A549 (cell line): ENCODE measurements at regions not wholly inside any gene's neighbourhood (a gene's known extent, or its start where the extent isn't known, plus 50 kb on each side); places are given as distances from the start of the nearest gene placed in this dataset.

ENCODE experiments used
- ATAC-seq, 2 experiments: fragments of 200-7000 bp in 1 of 2; fragments of >200 bp in 1 of 2; cut with Nextera tagmentation in 1 of 2; cut with Tn5 transposase in 1 of 2; 3 replicates each; pipeline versions ENCODE4 v1.8.0 to v1.9.1; 2018 to 2020; ENCODE audit warnings: mild to moderate bottlenecking in 1 of 2, moderate library complexity in 1 of 2
- CTCF ChIA-PET: fragments of 300-600 bp; sonication (Branson Sonifier 250); formaldehyde crosslinking; extraction: SDS; loops from one replicate; lab custom pipeline; 2021; ENCODE audit warnings: antibody characterized with exemption, inconsistent platforms; lab: Yijun Ruan, JAX
- POLR2A ChIA-PET: fragments of 350-600 bp; formaldehyde crosslinking; extraction: SDS; loops from one replicate; lab custom pipeline; 2021; ENCODE audit warnings: antibody characterized with exemption, inconsistent platforms; lab: Yijun Ruan, JAX
- DNase-seq, 2 experiments: peaks; one replicate each; pipeline versions ENCODE4 v3.0.0 to v3.0.0-alpha.2; 2011 to 2016; ENCODE audit warnings: low read depth in 1 of 2, low spot score in 1 of 2
- FAIRE-seq: peaks from 2 replicates; lab custom pipeline; 2011; peaks lifted over from hg19 to GRCh38; lab: Jason Lieb, UNC
- H3K27ac ChIP-seq, 2 experiments: fragments of >200 bp; sonication (Bioruptor Twin); formaldehyde crosslinking; 3 replicates each; pipeline ENCODE4 v1.5.1; 2016 to 2017
- H3K4me1 ChIP-seq: fragments of >200 bp; sonication (Bioruptor Twin); formaldehyde crosslinking; 3 replicates; pipeline ENCODE4 v1.6.1; 2016
- H3K4me2 ChIP-seq: fragments of >200 bp; sonication (Bioruptor Twin); formaldehyde crosslinking; 3 replicates; pipeline ENCODE4 v1.6.1; 2016
- H3K4me3 ChIP-seq: fragments of >200 bp; sonication (Bioruptor Twin); formaldehyde crosslinking; 3 replicates; pipeline ENCODE4 v1.5.1; 2016
- H3K9me3 ChIP-seq: fragments of >200 bp; sonication (Bioruptor Twin); formaldehyde crosslinking; 3 replicates; pipeline ENCODE4 v1.6.1; 2016
- ATOH8 ChIP-seq: fragments of 250-450 bp; sonication (Bioruptor Pico); IDR thresholded peaks from 2 replicates; pipeline ENCODE4 v1.5.0; 2020; ENCODE audit warnings: low read depth, mild to moderate bottlenecking, moderate library complexity
- CHD2 ChIP-seq: fragments of 150-350 bp; IDR thresholded peaks from 2 replicates; pipeline ENCODE4 v1.6.1; 2014; ENCODE audit warnings: low read length; ENCODE audit not compliant: partially characterized antibody
- E2F6 ChIP-seq: IDR thresholded peaks from 2 replicates; pipeline ENCODE4 v1.6.1; 2012; ENCODE audit warnings: low read depth, borderline replicate concordance
- ESRRA ChIP-seq: fragments of 150-350 bp; IDR thresholded peaks from 2 replicates; pipeline ENCODE4 v1.6.1; 2014; ENCODE audit warnings: mild to moderate bottlenecking, low read length, borderline replicate concordance
- FOSL2 ChIP-seq, 2 experiments: fragments of 450-650 bp in 1 of 2; fragments of >200 bp in 1 of 2; sonication (Bioruptor Twin) in 1 of 2; formaldehyde crosslinking; IDR thresholded peaks; 2 replicates each; pipeline versions ENCODE4 v1.5.0 to v1.6.1; 2016 to 2020; ENCODE audit warnings: mild to moderate bottlenecking in 1 of 2, moderate library complexity in 1 of 2
- FOXS1 ChIP-seq: fragments of 250-450 bp; sonication (Bioruptor Pico); IDR thresholded peaks from 2 replicates; pipeline ENCODE4 v1.5.0; 2020; ENCODE audit warnings: mild to moderate bottlenecking, moderate library complexity
- HDAC2 ChIP-seq: fragments of 200-600 bp; sonication (generic); IDR thresholded peaks from 2 replicates; pipeline ENCODE4 v1.6.1; 2016
- HMGXB4 ChIP-seq: fragments of 250-450 bp; sonication (Bioruptor Pico); IDR thresholded peaks from 2 replicates; pipeline ENCODE4 v1.5.0; 2021; ENCODE audit warnings: mild to moderate bottlenecking, moderate library complexity, borderline replicate concordance
- HOXB5 ChIP-seq: fragments of 250-450 bp; sonication (Bioruptor Pico); IDR thresholded peaks from 2 replicates; pipeline ENCODE4 v1.5.0; 2020; ENCODE audit warnings: mild to moderate bottlenecking, moderate library complexity
- KDM1A ChIP-seq: fragments of 200-600 bp; sonication (generic); IDR thresholded peaks from 2 replicates; pipeline ENCODE4 v1.6.1; 2016; ENCODE audit warnings: low read depth, mild to moderate bottlenecking
- MAFK ChIP-seq: fragments of 450-650 bp; IDR thresholded peaks from 2 replicates; pipeline ENCODE4 v1.6.1; 2014; ENCODE audit not compliant: partially characterized antibody
- NFE2L2 ChIP-seq: fragments of 150-350 bp; conservative IDR thresholded peaks from 2 replicates; pipeline ENCODE4 v1.6.1; 2014; ENCODE audit warnings: low read length
- PBX3 ChIP-seq: IDR thresholded peaks from 2 replicates; pipeline ENCODE4 v1.6.1; 2012
- POLR2AphosphoS2 ChIP-seq: conservative IDR thresholded peaks from 2 replicates; pipeline ENCODE4 v1.6.1; 2012; ENCODE audit warnings: low read length, improper control_type of control experiment, inconsistent platforms
- RAD21 ChIP-seq, 2 experiments: fragments of >200 bp in 1 of 2; sonication (Bioruptor Twin) in 1 of 2; formaldehyde crosslinking in 1 of 2; IDR thresholded peaks in 1 of 2; conservative IDR thresholded peaks in 1 of 2; 2 replicates in 1 of 2; 3 replicates in 1 of 2; pipeline ENCODE4 v1.6.1; 2012 to 2018; ENCODE audit warnings: inconsistent platforms in 1 of 2
- RCOR1 ChIP-seq: fragments of 150-350 bp; IDR thresholded peaks from 2 replicates; pipeline ENCODE4 v1.6.1; 2014; ENCODE audit warnings: antibody characterized with exemption, low read length, low read depth
- RNF2 ChIP-seq: fragments of 200-600 bp; sonication (generic); IDR thresholded peaks from 2 replicates; pipeline ENCODE4 v1.6.1; 2016; ENCODE audit warnings: low read depth, mild to moderate bottlenecking, antibody characterized with exemption, moderate library complexity, borderline replicate concordance
- SREBF2 ChIP-seq: fragments of 450-650 bp; IDR thresholded peaks from 2 replicates; pipeline ENCODE4 v1.6.1; 2014; ENCODE audit warnings: mild to moderate bottlenecking, moderate library complexity
- ZC3H11A ChIP-seq: fragments of 450-650 bp; IDR thresholded peaks from 2 replicates; pipeline ENCODE4 v1.6.1; 2014; ENCODE audit warnings: antibody characterized with exemption, mild to moderate bottlenecking
- WGBS: methylation state at CpG from one replicate; pipeline ENCODE4 v1.1.6; 2017; ENCODE audit errors: missing lambda C conversion rate; 5-methylcytosine and 5-hydroxymethylcytosine counted together

- FAIRE-seq (no peak), ATAC-seq (no peak), DNase-seq (no peak)
- H3K9me3 ChIP-seq, result no peaks in the 10 kb centered on the region
- TF ChIP-seq MAFK (no peak), RAD21 (conservative IDR thresholded peaks at IDR 0.05 in 1 of 2, IDR thresholded peaks at IDR 0.05 in 1 of 2) (no peak), POLR2AphosphoS2 (no peak), NFE2L2 (no peak), E2F6 (no peak), RCOR1 (no peak), FOXS1 (CRISPR knock-in tag) (no peak)
- WGBS, result 44% methylated on average over 4 of the region's 4 CpGs
- no peaks in the 10 kb centered on the region for H3K4me1 ChIP-seq
- no peak overlapping the region for H3K4me2 ChIP-seq
- CTCF ChIA-PET, result interaction anchor here (0.7 to 1.0 kb wide), 2 partner anchors 10 to 80 kb away, joined by 3 read pairs; no protein-coding TSS in a partner anchor
- H3K4me3 ChIP-seq, result no peak overlapping the region
- POLR2A ChIA-PET, result no interaction called here
- no peak overlapping the region for H3K27ac ChIP-seq
These were observed 464.5 kb upstream of the RGMB start for GRCh38 chr5:98308960-98309359.

- ChIA-PET CTCF (interaction anchor here (0.6 kb wide), 1 partner anchor 40 kb away, joined by 5 read pairs; no protein-coding TSS in a partner anchor), POLR2A (no interaction called here)
- FAIRE-seq (no peak), DNase-seq (peak; percentile 3 to 34), ATAC-seq (peak; percentile 85 to 87)
- H3K27ac ChIP-seq, result peak overlapping the region in 1 of 2 experiments; percentile 60; a peak in 3 of 6 replicates
- no peak overlapping the region for H3K4me3 ChIP-seq
- no peaks in the 10 kb centered on the region for H3K4me1 ChIP-seq
- WGBS, result 8% methylated on average over 7 of the region's 7 CpGs
- no peaks in the 10 kb centered on the region for H3K9me3 ChIP-seq
- peak overlapping the region; percentile 58 for H3K4me2 ChIP-seq
- TF ChIP-seq SREBF2 (no peak), ZC3H11A (no peak), FOSL2 (IDR thresholded peaks at IDR 0.05) (no peak), FOSL2 (CRISPR knock-in tag; IDR thresholded peaks at IDR 0.05) (no peak), RCOR1 (no peak), NFE2L2 (peak; percentile 43)
These were observed 463.5 kb upstream of the RGMB start for GRCh38 chr5:98309785-98310598.

GRCh38 chr5:98314292-98314691 lies 459.2 kb upstream of the RGMB start:
- ChIA-PET POLR2A (no interaction called here), CTCF (no interaction called here)
- DNase-seq, result no peak
- FAIRE-seq, result no peak
- ATAC-seq, result no peak
- Histone ChIP-seq H3K9me3 (no peaks in the 10 kb centered on the region), H3K27ac (no peak overlapping the region), H3K4me2 (no peak overlapping the region), H3K4me3 (no peak overlapping the region), H3K4me1 (no peaks in the 10 kb centered on the region)
- TF ChIP-seq ATOH8 (no peak), ZC3H11A (no peak), FOSL2 (IDR thresholded peaks at IDR 0.05) (no peak), FOSL2 (CRISPR knock-in tag; IDR thresholded peaks at IDR 0.05) (no peak), ESRRA (no peak), KDM1A (no peak), PBX3 (no peak), HOXB5 (CRISPR knock-in tag) (no peak), HMGXB4 (no peak), RNF2 (no peak), CHD2 (no peak), HDAC2 (no peak)
